Lower leg skin (tissue), 3 donors: ENCODE measurements at regions not wholly inside any gene's neighbourhood (a gene's known extent, or its start where the extent isn't known, plus 50 kb on each side); places are given as distances from the start of the nearest gene placed in this dataset.

Experiments used
- CTCF ChIP-seq, 3 donors: fragments of 450-650 bp; IDR thresholded peaks; one replicate each; pipeline ENCODE4 v1.5.1; 2016; ENCODE audit warnings: antibody characterized with exemption in 3 of 3, mild to moderate bottlenecking in 3 of 3, moderate library complexity in 2 of 3
- POLR2A ChIP-seq, 2 donors: fragments of 450-650 bp; IDR thresholded peaks; one replicate each; pipeline ENCODE4 v1.6.1; 2016 to 2017; ENCODE audit warnings: antibody characterized with exemption in 2 of 2, mild to moderate bottlenecking in 1 of 2, moderate library complexity in 1 of 2

- TF ChIP-seq CTCF (IDR thresholded peaks at IDR 0.05): no peak
- TF ChIP-seq POLR2A (IDR thresholded peaks at IDR 0.05): no peak
Measured at GRCh38 chr14:98578204-98578603, 693.8 kb downstream of the BCL11B start.
